C4-2B (cell line): ENCODE measurements at regions not wholly inside any gene's neighbourhood (a gene's known extent, or its start where the extent isn't known, plus 50 kb on each side); places are given as distances from the start of the nearest gene placed in this dataset.
"Not testable (repeated sequence)": the region's sequence is repeated elsewhere in the genome, so short reads cannot be mapped to it uniquely, and the experiment has no call there.

Source experiments
- H3K27ac ChIP-seq: fragments of 450-650 bp; 2 replicates; pipeline ENCODE4 v1.5.1; 2017
- CTCF ChIP-seq: fragments of 450-650 bp; conservative IDR thresholded peaks from 2 replicates; pipeline ENCODE4 v1.5.1; 2017; ENCODE audit warnings: mild to moderate bottlenecking
- ZFX ChIP-seq: fragments of 450-650 bp; IDR thresholded peaks from 2 replicates; pipeline ENCODE4 v1.6.1; 2017

GRCh38 chr16:80902306-80903110 is 98.1 kb upstream of the CDYL2 start:
- H3K27ac ChIP-seq, result peak overlapping the region; percentile 9; the same call in 1 of the 2 replicates
- TF ChIP-seq CTCF, result no peak

GRCh38 chr16:80900593-80900954 is 96.2 kb upstream of the CDYL2 start:
- TF ChIP-seq CTCF (no peak), ZFX (no peak)
- peak overlapping the region; percentile 87 for H3K27ac ChIP-seq

- H3K27ac ChIP-seq, result peak overlapping the region; percentile 87
- no peak for TF ChIP-seq ZFX
- TF ChIP-seq CTCF, result no peak
Measured at GRCh38 chr16:80899809-80900592, 95.6 kb upstream of the CDYL2 start.

- no peak for TF ChIP-seq ZFX
- TF ChIP-seq CTCF, result no peak
- no peak overlapping the region for H3K27ac ChIP-seq
Measured at GRCh38 chr16:80896776-80897175, 92.4 kb upstream of the CDYL2 start.

- TF ChIP-seq ZFX (no peak), CTCF (no peak)
Measured at GRCh38 chr16:80894091-80894490, 89.7 kb upstream of the CDYL2 start.

GRCh38 chr16:80893686-80894085 is 89.3 kb upstream of the CDYL2 start:
- no peak for TF ChIP-seq ZFX
- no peak for TF ChIP-seq CTCF
- no peak overlapping the region for H3K27ac ChIP-seq

More at GRCh38 chr16:80894091-80894490, 89.7 kb upstream of the CDYL2 start:
- no peak overlapping the region for H3K27ac ChIP-seq

- H3K27ac ChIP-seq, result not testable (repeated sequence)
Measured at GRCh38 chr16:80892395-80892794, 88.0 kb upstream of the CDYL2 start.
